HCT116 (cell line): ENCODE measurements at regions not wholly inside any gene's neighbourhood (a gene's known extent, or its start where the extent isn't known, plus 50 kb on each side); places are given as distances from the start of the nearest gene placed in this dataset.

Source experiments
- ATAC-seq: fragments of 200-7000 bp; cut with Tn5 transposase; 2 replicates; pipeline ENCODE4 v1.9.1; 2020; ENCODE audit warnings: mild to moderate bottlenecking, moderate library complexity
- BruUV-seq: library from RNA; stranded (reverse); fragments of 400-500 nt; replicated peaks from 2 replicates; lab custom pipeline; 2021; lab: Mats Ljungman, UMichigan
- CTCF ChIA-PET: fragments of 300-600 bp; sonication (Branson Sonifier 250); formaldehyde crosslinking; loops from one replicate; lab custom pipeline; 2021; ENCODE audit warnings: antibody characterized with exemption; lab: Charles Lee
- POLR2A ChIA-PET: fragments of 300-600, 350-600 bp; sonication (Branson Sonifier 250); formaldehyde crosslinking; loops from one replicate; lab custom pipeline; 2021; ENCODE audit warnings: antibody characterized with exemption; lab: Charles Lee
- RAD21 ChIA-PET, 2 experiments: fragments of 300-600 bp; sonication (Branson Sonifier 250); formaldehyde crosslinking; loops; one replicate each; lab custom pipeline; 2023; ENCODE audit warnings: low total read pairs in 2 of 2; ENCODE audit not compliant: uncharacterized antibody in 2 of 2, unreplicated experiment in 2 of 2, low non-redundant PET in 1 of 2; lab: Charles Lee
- DNase-seq: peaks from one replicate; pipeline ENCODE4 v3.0.0-alpha.2; 2010; ENCODE audit warnings: low read depth, low spot score
- H2AFZ ChIP-seq: fragments of 200-600 bp; shearing (Covaris generic), sonication (generic); 2 replicates; pipeline ENCODE4 v1.6.1; 2017; ENCODE audit warnings: low read depth, mixed run types, mixed read lengths, antibody characterized with exemption, low read length; ENCODE audit not compliant: poor library complexity, severe bottlenecking
- H3K27ac ChIP-seq: 2 replicates; pipeline ENCODE4 v1.5.1; 2012; ENCODE audit warnings: low read depth, low read length
- H3K27me3 ChIP-seq: fragments of 200-600 bp; sonication (generic); 2 replicates; pipeline ENCODE4 v1.6.1; 2016; ENCODE audit warnings: mixed run types, low read length, mixed read lengths; ENCODE audit not compliant: insufficient read depth
- H3K36me3 ChIP-seq, 2 experiments: fragments of 200-500 bp in 1 of 2; fragments of 200-600 bp in 1 of 2; sonication (Bioruptor generic) in 1 of 2; sonication (generic) in 1 of 2; 2 replicates each; pipeline versions ENCODE4 v1.5.1 to v1.6.1; 2014 to 2016; ENCODE audit warnings: low read length in 2 of 2, inconsistent platforms in 1 of 2, mixed read lengths in 1 of 2, mixed run types in 1 of 2; ENCODE audit not compliant: insufficient read depth in 2 of 2, control insufficient read depth in 1 of 2
- H3K4me1 ChIP-seq, 2 experiments: fragments of 200-600 bp in 1 of 2; sonication (generic) in 1 of 2; 2 replicates each; pipeline versions ENCODE4 v1.5.1 to v1.6.1; 2012 to 2017; ENCODE audit warnings: low read length in 2 of 2, inconsistent platforms in 1 of 2, mild to moderate bottlenecking in 1 of 2, mixed read lengths in 1 of 2, mixed run types in 1 of 2, moderate library complexity in 1 of 2; ENCODE audit not compliant: insufficient read depth in 2 of 2, control insufficient read depth in 1 of 2
- H3K4me2 ChIP-seq: fragments of 200-600 bp; sonication (generic); 2 replicates; pipeline ENCODE4 v1.6.1; 2017; ENCODE audit warnings: mixed run types, low read length, mixed read lengths
- H3K4me3 ChIP-seq, 2 experiments: fragments of 200-600 bp in 1 of 2; sonication (generic) in 1 of 2; replicated peaks in 1 of 2; 2 replicates each; pipeline ENCODE4 v1.5.1; 2011 to 2016; ENCODE audit warnings: low read length in 2 of 2, control low read depth in 1 of 2, low read depth in 1 of 2, mild to moderate bottlenecking in 1 of 2, mixed read lengths in 1 of 2, mixed run types in 1 of 2
- H3K79me2 ChIP-seq: fragments of 200-600 bp; sonication (generic); 2 replicates; pipeline ENCODE4 v1.6.1; 2017; ENCODE audit warnings: mild to moderate bottlenecking, mixed run types, low read length, moderate library complexity, mixed read lengths; ENCODE audit not compliant: insufficient read depth
- H3K9ac ChIP-seq: fragments of 200-600 bp; sonication (generic); 2 replicates; pipeline ENCODE4 v1.6.1; 2016; ENCODE audit warnings: low read length, mixed read lengths
- H3K9me2 ChIP-seq: fragments of 200-600 bp; sonication (generic), shearing (Covaris generic); 2 replicates; pipeline ENCODE4 v1.6.1; 2017; ENCODE audit warnings: mixed run types, mild to moderate bottlenecking, moderate library complexity; ENCODE audit not compliant: insufficient read depth
- H3K9me3 ChIP-seq, 2 experiments: fragments of 200-500 bp in 1 of 2; fragments of 200-600 bp in 1 of 2; sonication (Bioruptor generic) in 1 of 2; sonication (generic) in 1 of 2; 2 replicates each; pipeline ENCODE4 v1.6.1; 2014 to 2017; ENCODE audit warnings: low read length in 2 of 2, mixed read lengths in 2 of 2, inconsistent platforms in 1 of 2, low read depth in 1 of 2, mild to moderate bottlenecking in 1 of 2, mixed run types in 1 of 2, moderate library complexity in 1 of 2; ENCODE audit not compliant: control insufficient read depth in 1 of 2, insufficient read depth in 1 of 2
- H4K20me1 ChIP-seq: fragments of 200-600 bp; sonication (generic), shearing (Covaris generic); 2 replicates; pipeline ENCODE4 v1.6.1; 2017; ENCODE audit warnings: mixed run types, mild to moderate bottlenecking, moderate library complexity; ENCODE audit not compliant: insufficient read depth
- CBX3 ChIP-seq: IDR thresholded peaks from 2 replicates; pipeline ENCODE4 v1.6.1; 2012; ENCODE audit warnings: low read depth
- CEBPB ChIP-seq: IDR thresholded peaks from 2 replicates; pipeline ENCODE4 v1.6.1; 2012; ENCODE audit warnings: low read depth
- CTCF ChIP-seq, 3 experiments: fragments of 200-600 bp in 1 of 3; sonication (generic) in 1 of 3; IDR thresholded peaks in 2 of 3; conservative IDR thresholded peaks in 1 of 3; 2 replicates each; pipeline ENCODE4 v1.5.1; 2012 to 2017; ENCODE audit warnings: low read depth in 2 of 3, low read length in 2 of 3, antibody characterized with exemption in 1 of 3, borderline replicate concordance in 1 of 3, control low read depth in 1 of 3, mild to moderate bottlenecking in 1 of 3, mixed read lengths in 1 of 3, mixed run types in 1 of 3, moderate library complexity in 1 of 3; ENCODE audit not compliant: insufficient read depth in 1 of 3
- JUND ChIP-seq: IDR thresholded peaks from 2 replicates; pipeline ENCODE4 v1.6.1; 2012
- RAD21 ChIP-seq: IDR thresholded peaks from 2 replicates; pipeline ENCODE4 v1.6.1; 2012; ENCODE audit warnings: low read depth, mild to moderate bottlenecking
- REST ChIP-seq: IDR thresholded peaks from 2 replicates; pipeline ENCODE4 v1.6.1; 2012; ENCODE audit warnings: low read depth
- SRF ChIP-seq: IDR thresholded peaks from 2 replicates; pipeline ENCODE4 v1.6.1; 2012; ENCODE audit warnings: low read depth
- YY1 ChIP-seq: IDR thresholded peaks from 2 replicates; pipeline ENCODE4 v1.6.1; 2011; ENCODE audit warnings: low read length, low read depth, moderate library complexity, mild to moderate bottlenecking; ENCODE audit not compliant: insufficient replicate concordance; ENCODE audit errors: extremely low read depth
- ZFX ChIP-seq: fragments of 450-650 bp; IDR thresholded peaks from 2 replicates; pipeline ENCODE4 v1.6.1; 2017
- ZNF274 ChIP-seq: fragments of 200-500 bp; sonication (Bioruptor generic); IDR thresholded peaks from 2 replicates; pipeline ENCODE4 v1.6.1; 2014; ENCODE audit warnings: mild to moderate bottlenecking, low read depth, low read length, inconsistent platforms
- intact Hi-C: fragments of 100-400 bp; cut with micrococcal nuclease; formaldehyde crosslinking; loops from 2 replicates; pipeline ENCODE4 v1.10.0; 2022

GRCh38 chr4:45302828-45303227 is 576.5 kb upstream of the GNPDA2 start:
- Histone ChIP-seq H3K27me3 (no peaks in the 10 kb centered on the region), H3K9me3 (peaks cover 8 to 9% of the 10 kb centered on the region in 2 experiments; a peak in 2 of 4 replicates), H3K27ac (no peak overlapping the region), H3K4me3 (no peak overlapping the region), H3K36me3 (no peaks in the 10 kb centered on the region), H3K4me1 (no peaks in the 10 kb centered on the region), H3K9ac (no peak overlapping the region), H2AFZ (no peak overlapping the region), H3K4me2 (no peak overlapping the region), H3K79me2 (no peaks in the 10 kb centered on the region), H4K20me1 (no peaks in the 10 kb centered on the region), H3K9me2 (no peaks in the 10 kb centered on the region)
- no peak for DNase-seq
- intact Hi-C loops, result no loop called here
- TF ChIP-seq YY1 (no peak), JUND (no peak), ZFX (no peak), CTCF (IDR thresholded peaks at IDR 0.05 in 2 of 3, conservative IDR thresholded peaks at IDR 0.05 in 1 of 3; ENCODE audit: borderline replicate concordance in 1 of 3, insufficient read depth in 1 of 3, low read depth in 2 of 3, low read length in 2 of 3) (no peak)
- CTCF ChIA-PET, result no interaction called here
- BruUV-seq, result no TSS peak
- no peak for ATAC-seq
- RAD21 ChIA-PET, result no interaction called here
- POLR2A ChIA-PET, result no interaction called here

- H3K36me3 ChIP-seq, result no peaks in the 10 kb centered on the region
- RAD21 ChIA-PET, result no interaction called here
- no peak overlapping the region for H2AFZ ChIP-seq
- no peaks in the 10 kb centered on the region for H4K20me1 ChIP-seq
- H3K27me3 ChIP-seq, result no peaks in the 10 kb centered on the region
- no peaks in the 10 kb centered on the region for H3K79me2 ChIP-seq
- DNase-seq (no peak), ATAC-seq (no peak)
- no peak overlapping the region for H3K4me2 ChIP-seq
- CTCF ChIA-PET, result no interaction called here
- POLR2A ChIA-PET, result no interaction called here
- no peak overlapping the region for H3K4me3 ChIP-seq
- H3K9me3 ChIP-seq, result peaks cover 7 to 20% of the 10 kb centered on the region in 2 experiments; a peak in 2 of 4 replicates
- no peak overlapping the region for H3K27ac ChIP-seq
- TF ChIP-seq CTCF (IDR thresholded peaks at IDR 0.05 in 2 of 3, conservative IDR thresholded peaks at IDR 0.05 in 1 of 3; ENCODE audit: borderline replicate concordance in 1 of 3, insufficient read depth in 1 of 3, low read depth in 2 of 3, low read length in 2 of 3) (no peak), RAD21 (no peak), CEBPB (no peak), SRF (no peak), ZNF274 (no peak), CBX3 (no peak), REST (no peak)
- intact Hi-C loops, result no loop called here
- no peak overlapping the region for H3K9ac ChIP-seq
- H3K4me1 ChIP-seq, result no peaks in the 10 kb centered on the region
- no TSS peak for BruUV-seq
- no peaks in the 10 kb centered on the region for H3K9me2 ChIP-seq
These were observed 568.1 kb upstream of the GNPDA2 start for GRCh38 chr4:45294464-45294863.
